ENCODE measurements at regions not wholly inside any gene's neighbourhood (a gene's known extent, or its start where the extent isn't known, plus 50 kb on each side); places are given as distances from the start of the nearest gene placed in this dataset.
A peak's percentile ranks its signal among the peaks of the same experiment; 100 is the strongest.
"Not testable (repeated sequence)": the region's sequence is repeated elsewhere in the genome, so short reads cannot be mapped to it uniquely, and the experiment has no call there.

GRCh38 chrX:115957862-115958490 lies 212.6 kb upstream of the AGTR2 start:
- intact Hi-C loops (cut with DNase I), result no loop called here

GRCh38 chrX:115958687-115959359 lies 211.7 kb upstream of the AGTR2 start:
- no peak for ATAC-seq
- no peak for DNase-seq (ENCODE audit: missing footprints)
- intact Hi-C loops (cut with DNase I), result no loop called here

More at GRCh38 chrX:115957862-115958490, 212.6 kb upstream of the AGTR2 start:
- DNase-seq (ENCODE audit: missing footprints) (no peak), ATAC-seq (no peak)

GRCh38 chrX:115960440-115961084 lies 210.0 kb upstream of the AGTR2 start:
- ATAC-seq (no peak), DNase-seq (ENCODE audit: missing footprints) (no peak)
- intact Hi-C loops (cut with DNase I), result no loop called here

- ATAC-seq (no peak), DNase-seq (ENCODE audit: missing footprints) (no peak)
- intact Hi-C loops (cut with DNase I), result no loop called here
Observed at GRCh38 chrX:115966920-115967319, 203.6 kb upstream of the AGTR2 start.

GRCh38 chrX:115968436-115969252 lies 201.9 kb upstream of the AGTR2 start:
- ATAC-seq, result peak; percentile 91
- intact Hi-C loops (cut with DNase I), result no loop called here
- DNase-seq (ENCODE audit: missing footprints), result peak; percentile 77

DNA sequence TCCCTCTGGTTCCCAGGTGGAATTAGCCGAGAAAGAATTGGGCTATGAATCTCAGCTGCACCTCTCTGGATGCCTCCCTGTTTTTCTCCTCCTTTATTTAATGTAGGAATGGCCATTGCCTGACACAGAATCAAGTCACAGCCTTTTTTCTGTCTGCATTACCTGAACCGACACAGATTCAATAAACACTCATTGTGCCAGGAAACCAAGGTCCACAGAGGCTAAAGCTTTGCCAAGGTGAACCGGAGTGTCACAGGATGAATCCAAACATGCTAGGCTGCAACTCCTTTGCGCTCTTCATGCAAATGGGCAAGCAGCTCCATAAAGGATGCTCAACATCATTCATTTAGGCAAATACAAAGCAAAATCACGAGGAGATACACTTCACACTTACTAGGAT lies 199.8 kb upstream of the AGTR2 start:
- intact Hi-C loops (cut with DNase I), result no loop called here
- no peak for DNase-seq (ENCODE audit: missing footprints)
- ATAC-seq, result no peak

DNA sequence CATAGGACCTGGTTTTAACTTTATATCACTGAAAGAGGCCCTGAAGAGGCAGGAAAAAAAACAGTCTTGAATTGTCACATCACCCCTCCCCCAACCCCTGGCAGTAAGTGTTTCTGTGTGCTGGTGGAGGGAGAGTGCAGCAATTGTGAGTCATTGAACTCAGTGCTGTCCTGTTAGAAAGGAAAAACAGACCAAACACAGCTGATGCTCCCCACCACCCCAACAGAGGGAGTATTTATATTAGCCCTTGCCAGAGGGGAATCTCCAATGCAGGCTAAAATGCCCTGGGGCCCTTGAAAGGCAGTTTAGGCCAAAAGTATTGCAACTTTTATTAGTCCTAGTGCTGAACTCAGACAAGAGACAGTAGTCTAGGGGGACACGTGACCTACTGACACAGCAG lies 197.8 kb upstream of the AGTR2 start:
- ATAC-seq, result no peak
- no peak for DNase-seq (ENCODE audit: missing footprints)
- intact Hi-C loops (cut with DNase I), result no loop called here

DNA sequence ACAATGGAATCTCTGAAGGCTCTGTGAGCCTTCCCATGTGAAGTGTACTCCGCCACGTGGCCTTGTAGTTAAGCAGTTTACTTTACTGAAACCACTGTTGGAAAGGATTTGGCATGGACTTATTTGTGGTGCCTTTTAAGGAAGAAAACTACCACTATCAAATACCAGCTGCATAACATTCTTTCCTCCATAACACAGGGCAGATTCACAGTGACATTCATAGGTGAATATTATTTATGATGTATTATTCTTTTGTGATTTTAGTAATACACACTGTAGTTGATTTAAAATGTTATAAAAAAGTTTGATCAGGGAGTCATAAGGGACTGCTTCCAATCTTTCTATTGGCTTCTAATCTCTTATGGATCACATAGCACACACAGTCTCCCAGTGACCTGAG lies 192.5 kb upstream of the AGTR2 start:
- no peak for ATAC-seq
- DNase-seq (ENCODE audit: missing footprints), result no peak
- intact Hi-C loops (cut with DNase I), result no loop called here

GRCh38 chrX:115983148-115983547 lies 187.4 kb upstream of the AGTR2 start:
- intact Hi-C loops (cut with DNase I); DNase-seq (ENCODE audit: missing footprints); ATAC-seq: not testable (repeated sequence)

GRCh38 chrX:115987464-115987863 lies 183.1 kb upstream of the AGTR2 start:
- ATAC-seq; intact Hi-C loops (cut with DNase I); DNase-seq (ENCODE audit: missing footprints): not testable (repeated sequence)

DNA sequence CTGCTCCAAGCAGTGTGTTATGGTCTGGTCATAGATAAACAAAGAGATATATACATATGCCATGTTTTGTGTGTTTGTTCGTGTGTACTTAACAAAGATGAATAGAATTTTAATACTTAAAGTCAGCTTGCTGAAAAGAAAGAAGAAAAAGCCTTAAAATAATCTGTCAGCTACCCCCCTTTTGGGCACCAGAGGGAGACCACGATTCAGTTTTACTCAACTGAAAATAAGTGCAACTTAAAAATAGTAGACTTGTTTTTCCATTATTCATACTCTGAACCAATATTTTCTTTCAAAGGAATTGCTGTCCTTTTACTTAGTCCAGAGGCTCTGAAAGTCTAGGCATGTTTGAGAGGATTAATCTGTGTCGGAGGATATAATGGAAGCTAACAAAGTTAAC lies 181.7 kb upstream of the AGTR2 start:
- DNase-seq (ENCODE audit: missing footprints), result no peak
- intact Hi-C loops (cut with DNase I), result no loop called here
- ATAC-seq, result no peak

- intact Hi-C loops (cut with DNase I), result no loop called here
- DNase-seq (ENCODE audit: missing footprints) (no peak), ATAC-seq (no peak)
Observed at GRCh38 chrX:115989686-115990085, 180.9 kb upstream of the AGTR2 start.

GRCh38 chrX:116009346-116009745 lies 161.2 kb upstream of the AGTR2 start:
- no peak for ATAC-seq
- intact Hi-C loops (cut with DNase I), result no loop called here
- no peak for DNase-seq (ENCODE audit: missing footprints)

DNA sequence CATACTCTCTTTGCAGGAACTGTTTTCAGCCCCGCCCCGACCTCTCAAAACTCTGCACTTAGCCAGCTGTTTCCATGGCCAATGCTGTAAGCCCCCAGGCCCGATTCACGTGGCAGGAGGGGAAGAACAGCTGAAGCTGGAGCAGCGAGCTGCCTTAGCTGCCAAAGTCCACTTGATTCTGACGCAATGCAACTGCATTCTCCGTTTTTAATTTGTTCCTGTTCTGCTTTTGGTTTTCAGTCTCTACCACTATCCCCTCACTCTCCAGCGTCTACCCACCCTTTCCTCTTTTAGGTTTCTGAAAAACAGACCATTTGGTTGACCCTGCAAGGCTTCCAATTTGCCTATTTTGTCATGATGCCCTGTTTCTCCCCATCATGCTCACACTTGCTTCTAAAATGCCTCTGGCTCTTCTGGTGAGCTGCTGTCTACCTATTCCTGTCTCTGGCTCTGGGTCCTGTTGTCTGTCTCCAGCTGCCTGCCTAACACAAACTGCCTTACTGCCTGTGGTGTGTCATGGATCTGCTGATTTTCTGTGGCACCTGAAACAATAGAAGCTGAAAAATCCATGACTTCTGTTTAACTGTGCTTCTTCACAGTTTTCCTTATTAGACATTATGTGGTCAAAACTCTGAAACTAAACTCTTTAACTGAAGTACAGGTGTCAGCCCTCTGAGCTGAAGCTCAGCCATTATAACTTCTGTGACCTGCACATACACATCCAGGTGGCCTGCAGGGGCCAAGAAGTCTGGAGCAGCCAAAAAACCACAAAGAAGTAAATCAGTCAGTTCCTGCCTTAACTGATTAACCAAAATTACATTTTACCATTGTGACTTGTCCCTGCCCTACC lies 160.5 kb upstream of the AGTR2 start:
- peak; percentile 26 for DNase-seq (ENCODE audit: missing footprints)
- peak; percentile 37 for ATAC-seq
- intact Hi-C loops (cut with DNase I), result no loop called here

- ATAC-seq (no peak), DNase-seq (ENCODE audit: missing footprints) (no peak)
- intact Hi-C loops (cut with DNase I), result no loop called here
Observed at GRCh38 chrX:116010939-116011338, 159.6 kb upstream of the AGTR2 start.

GRCh38 chrX:116031331-116031730 lies 139.2 kb upstream of the AGTR2 start:
- ATAC-seq, result no peak
- DNase-seq (ENCODE audit: missing footprints), result no peak

More at GRCh38 chrX:116031331-116031730, 139.2 kb upstream of the AGTR2 start:
- intact Hi-C loops (cut with DNase I), result no loop called here
